Kidney tubule cell (primary cell): ENCODE measurements at regions not wholly inside any gene's neighbourhood (a gene's known extent, or its start where the extent isn't known, plus 50 kb on each side); places are given as distances from the start of the nearest gene placed in this dataset.

Experiments
- DNase-seq: peaks from one replicate; pipeline ENCODE4 v3.0.0-alpha.2; 2018; ENCODE audit warnings: low spot score

DNA sequence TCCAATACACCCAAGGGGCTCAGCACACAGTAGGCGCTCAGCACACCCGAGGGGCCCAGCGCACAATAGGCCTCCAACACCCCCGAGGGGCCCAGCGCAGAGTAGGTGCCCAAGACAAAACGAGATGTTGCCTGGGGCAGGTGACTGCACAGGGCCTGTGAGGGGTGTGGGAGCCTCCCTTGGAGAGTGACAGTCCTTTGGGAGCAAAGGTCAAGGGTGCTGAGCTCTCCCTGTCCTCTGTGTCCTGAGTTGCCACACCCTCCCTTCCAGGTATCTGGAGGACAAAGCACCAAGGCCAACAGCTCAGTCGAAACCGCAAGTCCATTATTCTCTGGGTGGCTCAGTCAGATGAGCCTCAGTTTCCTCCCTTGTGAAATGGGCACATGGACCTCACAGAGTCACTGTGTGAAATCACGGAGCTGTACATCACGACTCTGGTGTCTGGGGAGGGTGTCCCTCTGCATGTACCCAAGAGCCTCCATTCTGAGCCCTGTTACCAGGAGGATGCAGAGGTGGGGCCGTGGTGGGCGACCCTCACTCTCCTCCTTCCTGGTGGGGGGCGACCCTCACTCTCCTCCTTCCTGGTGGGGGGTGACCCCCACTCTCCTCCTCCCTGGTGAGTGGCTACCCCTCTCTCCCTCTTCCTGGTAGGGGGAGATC, 81.3 kb downstream of the FOXL3 start:
- peak; percentile 7 for DNase-seq

DNA sequence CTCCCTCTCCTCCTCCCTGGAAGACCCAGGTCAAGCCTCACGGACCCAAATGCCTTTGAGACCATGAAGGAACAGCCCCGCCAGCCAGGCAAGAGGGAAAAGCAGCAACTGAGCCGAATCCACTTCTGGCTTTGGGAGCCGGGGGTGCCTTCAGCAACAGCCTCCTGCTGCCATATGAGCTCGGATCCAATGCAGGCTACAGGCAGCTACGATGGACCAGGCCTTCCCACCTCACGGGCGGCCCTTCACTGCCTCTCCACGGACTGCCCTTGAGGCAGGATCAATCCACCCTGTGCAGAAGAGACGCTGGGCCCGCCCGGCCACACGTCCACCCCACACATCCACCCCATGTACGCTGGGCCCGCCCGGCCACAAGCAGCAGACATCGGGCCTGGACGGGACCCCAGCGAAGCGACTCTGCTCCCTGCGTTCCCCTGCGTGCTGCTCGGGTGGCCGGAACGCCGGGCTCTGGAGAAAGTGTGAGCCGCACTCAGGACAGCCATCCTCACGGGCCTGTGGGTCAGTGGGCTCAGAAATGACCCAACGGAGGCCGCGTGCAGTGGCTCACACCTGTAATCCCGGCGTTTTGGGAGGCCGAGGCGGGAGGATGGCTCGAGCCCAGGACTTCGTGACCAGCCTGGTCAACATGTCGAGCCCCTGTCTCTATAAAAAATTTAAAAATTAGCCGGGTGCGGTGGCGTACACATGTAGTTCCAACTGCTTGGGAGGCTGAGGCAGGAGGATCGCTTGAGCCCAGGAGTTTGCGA, 82.0 kb downstream of the FOXL3 start:
- no peak for DNase-seq

DNA sequence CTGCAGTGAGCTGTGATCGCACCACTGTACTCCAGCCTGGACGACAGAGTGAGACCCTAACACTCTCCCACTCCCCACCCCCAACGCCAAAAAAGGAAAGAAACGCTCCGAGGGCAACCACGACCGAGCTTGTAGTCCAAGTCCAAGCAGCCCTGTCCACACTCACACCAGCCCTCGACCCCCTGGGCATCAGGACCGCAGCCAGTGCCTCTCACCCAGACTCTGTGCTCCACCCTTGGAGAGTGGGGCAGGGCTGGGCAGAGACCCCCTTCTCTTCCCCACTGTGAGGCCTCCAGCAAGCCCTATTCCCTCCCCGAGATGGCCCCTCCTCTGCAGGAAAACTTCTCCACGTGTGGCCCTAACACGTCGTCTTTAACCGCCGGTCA, 82.6 kb downstream of the FOXL3 start:
- DNase-seq: no peak

DNA sequence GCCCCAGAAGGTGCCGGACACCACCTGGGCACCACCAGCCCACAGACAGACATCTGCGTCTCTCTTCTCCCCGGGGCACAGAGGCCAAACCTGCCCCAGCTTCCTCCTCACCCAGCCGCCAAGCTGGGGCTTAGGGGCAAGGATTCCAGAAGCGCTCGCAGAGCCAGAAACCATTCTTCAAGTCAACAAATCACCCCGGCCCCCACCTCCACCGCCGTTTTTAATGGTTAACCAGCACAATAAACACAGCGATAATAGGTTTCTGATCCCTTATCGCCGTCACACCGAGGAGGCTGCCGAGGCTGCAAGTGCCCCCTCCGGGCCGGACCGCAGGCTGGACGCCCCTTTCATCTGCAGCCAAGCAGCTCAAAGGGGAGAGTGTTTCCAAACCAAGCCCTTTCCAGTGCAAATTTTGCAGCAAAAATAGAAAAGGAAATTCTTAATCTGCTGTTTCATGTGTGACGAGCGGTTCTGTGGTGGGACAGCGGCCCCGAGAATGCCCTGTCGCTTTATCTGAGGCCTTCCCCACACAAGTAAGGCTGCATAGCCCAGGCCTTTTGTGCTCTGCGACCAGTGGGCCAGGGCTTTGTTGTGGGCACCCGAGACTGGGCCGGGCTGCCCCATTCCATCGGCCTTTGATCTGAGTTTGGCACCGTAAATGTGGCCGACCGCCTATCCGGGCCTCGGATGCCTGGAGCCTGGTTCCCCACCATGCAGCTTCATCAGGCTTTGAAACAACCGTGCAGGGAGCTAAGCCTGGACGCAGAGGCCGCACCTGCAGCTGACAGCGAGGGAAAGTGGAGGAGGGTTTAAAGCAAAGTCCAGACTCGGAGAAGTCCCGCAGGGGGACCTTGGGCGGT, 83.2 kb downstream of the FOXL3 start:
- no peak for DNase-seq

DNA sequence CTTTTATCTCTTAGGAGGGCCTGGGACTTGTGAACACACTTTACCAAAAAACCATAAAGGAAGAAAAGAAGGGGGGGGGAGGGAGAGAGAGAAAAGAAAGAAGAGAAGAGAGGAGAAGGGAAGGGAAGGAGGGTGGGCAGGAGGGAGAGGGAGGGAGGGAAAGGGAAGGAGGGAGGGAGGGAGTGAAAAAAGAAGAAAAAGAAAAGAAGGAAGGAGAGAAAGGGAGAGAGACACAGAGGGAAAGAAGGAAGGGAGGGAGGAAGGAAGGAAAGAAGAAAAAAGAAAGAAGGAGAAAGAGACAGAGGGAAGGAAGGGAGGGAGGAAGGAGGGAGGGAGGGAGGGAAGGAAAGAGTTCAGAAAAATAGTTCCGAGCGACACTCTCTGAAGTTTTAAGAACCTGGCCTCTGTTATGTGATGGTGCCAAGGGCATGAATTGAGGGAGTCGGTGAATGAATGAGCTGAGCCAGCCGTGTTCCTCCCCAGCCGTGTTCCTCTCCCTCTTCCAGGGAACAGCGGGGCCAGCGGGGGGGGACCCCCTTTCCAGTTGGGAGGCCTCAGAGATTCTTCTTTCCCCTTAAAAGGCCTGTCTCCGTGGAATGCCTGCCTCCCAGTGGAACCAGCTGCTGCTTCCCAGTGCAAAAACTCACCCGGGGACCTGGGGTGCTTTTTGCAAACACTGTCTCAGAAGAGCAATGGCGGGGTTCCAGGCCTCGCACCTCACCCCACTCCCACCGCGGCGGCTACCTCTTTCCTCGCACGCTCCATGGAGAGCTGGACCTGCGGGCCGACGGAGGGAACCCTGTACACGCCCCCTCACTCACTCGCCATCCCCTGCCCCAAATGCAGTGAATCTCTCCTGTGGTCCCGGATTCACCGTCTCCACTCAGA, 84.1 kb downstream of the FOXL3 start:
- no peak for DNase-seq

DNA sequence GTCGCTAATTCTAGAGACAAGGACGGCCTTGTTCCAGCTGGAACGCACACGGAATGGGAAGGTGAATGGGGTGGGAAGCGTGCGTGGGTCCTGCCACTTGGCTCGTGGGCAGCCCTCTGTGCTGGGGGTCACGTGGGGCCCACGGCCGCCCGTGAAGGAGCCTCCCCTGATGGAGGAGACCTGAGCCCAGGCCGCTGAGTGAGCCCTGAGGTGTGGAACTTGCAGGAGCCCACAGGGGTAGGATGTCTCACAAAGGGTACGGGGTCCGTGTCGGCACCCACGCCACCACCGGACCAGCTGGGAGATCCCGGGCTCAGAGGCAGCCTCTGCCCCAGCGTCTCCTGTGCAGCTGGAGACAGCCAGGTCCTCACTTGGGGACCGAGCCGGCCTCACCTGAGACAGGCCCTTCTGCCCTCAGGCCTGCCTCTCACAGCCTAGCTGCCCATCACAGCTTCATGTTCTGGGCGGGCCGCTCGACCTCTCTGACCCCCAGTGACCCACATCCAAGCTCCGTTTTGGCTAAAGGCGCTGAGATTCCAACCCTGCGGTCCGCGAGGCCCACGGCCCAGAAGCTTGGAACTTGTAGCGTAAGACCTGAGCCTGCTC, 84.8 kb downstream of the FOXL3 start:
- DNase-seq: no peak

DNA sequence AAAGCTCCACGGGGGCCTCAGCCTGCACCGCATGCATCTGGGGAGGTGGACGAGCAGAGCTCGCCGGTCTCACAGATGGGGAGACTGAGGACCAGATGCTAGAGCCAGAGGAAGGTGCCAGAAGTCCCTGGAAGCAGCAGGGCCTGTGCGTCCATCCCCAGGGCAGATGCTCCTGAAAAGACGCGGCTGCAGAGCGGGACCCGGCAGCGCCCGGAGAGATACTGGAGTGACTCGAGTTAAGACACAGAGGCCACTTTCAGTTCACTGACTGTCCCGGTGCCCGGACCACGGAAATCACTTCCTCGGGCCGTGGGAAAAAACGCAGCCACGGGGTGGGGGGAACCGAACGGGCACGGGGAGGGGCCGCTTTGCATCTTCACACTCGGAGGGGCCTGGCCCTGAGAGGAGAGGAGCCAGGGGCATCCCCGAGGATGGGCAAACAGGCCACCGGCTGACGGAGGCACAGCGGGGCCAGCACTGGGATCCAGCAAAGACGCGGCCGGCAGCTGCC, 85.4 kb downstream of the FOXL3 start:
- DNase-seq: no peak

DNA sequence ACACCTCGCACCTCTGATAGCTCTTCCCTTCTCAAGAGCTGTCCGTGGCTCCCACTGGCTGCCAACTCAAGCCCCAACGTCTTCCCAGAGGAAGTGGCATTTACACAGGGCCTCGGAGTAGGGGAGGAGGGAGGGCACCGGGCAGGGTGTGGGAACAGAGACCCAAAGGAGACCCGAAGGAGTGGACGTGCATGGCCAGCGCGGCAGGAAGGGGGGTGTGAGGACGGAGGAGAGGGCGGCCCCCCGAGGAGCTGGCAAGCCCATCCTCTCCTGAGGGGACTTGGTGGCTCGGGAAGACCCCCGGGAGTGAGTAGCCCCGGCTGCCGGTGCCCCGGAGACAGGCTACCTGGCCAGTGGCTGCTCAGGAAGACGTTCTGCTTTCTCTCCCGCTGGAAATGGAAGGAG, 85.9 kb downstream of the FOXL3 start:
- no peak for DNase-seq

DNA sequence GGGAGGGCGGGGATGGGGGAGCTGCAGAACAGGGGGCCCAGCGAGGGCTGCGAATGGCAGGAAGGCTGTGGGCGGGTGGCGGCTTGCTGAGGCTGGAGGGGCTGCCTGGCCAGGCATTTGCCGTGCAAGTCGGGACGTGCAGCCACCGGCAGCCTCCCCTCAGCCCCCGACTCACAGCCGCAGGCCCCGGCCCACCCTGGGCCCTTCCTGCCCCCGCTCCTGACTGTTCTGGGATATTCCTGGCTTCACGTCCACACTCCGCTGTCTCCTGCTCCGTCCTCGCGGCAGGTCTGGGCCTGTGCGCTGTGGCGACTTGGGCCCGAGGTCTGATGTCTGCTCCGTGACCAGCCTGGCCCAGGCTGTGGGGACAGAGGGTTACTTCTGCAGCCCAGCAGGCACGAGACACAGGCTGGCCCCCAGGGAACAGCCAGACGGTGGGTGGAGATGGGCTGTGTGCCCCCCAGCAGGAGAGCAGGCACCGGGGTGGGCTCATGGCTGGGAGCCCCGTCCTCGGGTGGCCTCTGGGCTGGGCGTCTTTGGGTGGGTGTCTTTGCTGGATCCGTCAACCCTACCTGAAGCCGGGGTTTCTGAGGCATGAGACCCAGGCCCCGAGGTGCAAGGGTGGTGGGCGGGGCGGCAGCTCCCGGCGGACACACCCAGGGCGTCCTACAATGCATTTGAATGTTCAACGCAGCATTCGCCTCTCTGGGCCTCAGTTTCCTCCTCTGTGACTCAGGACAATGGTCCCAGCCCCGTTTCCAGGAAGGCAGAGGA, 86.5 kb downstream of the FOXL3 start:
- DNase-seq: no peak

DNA sequence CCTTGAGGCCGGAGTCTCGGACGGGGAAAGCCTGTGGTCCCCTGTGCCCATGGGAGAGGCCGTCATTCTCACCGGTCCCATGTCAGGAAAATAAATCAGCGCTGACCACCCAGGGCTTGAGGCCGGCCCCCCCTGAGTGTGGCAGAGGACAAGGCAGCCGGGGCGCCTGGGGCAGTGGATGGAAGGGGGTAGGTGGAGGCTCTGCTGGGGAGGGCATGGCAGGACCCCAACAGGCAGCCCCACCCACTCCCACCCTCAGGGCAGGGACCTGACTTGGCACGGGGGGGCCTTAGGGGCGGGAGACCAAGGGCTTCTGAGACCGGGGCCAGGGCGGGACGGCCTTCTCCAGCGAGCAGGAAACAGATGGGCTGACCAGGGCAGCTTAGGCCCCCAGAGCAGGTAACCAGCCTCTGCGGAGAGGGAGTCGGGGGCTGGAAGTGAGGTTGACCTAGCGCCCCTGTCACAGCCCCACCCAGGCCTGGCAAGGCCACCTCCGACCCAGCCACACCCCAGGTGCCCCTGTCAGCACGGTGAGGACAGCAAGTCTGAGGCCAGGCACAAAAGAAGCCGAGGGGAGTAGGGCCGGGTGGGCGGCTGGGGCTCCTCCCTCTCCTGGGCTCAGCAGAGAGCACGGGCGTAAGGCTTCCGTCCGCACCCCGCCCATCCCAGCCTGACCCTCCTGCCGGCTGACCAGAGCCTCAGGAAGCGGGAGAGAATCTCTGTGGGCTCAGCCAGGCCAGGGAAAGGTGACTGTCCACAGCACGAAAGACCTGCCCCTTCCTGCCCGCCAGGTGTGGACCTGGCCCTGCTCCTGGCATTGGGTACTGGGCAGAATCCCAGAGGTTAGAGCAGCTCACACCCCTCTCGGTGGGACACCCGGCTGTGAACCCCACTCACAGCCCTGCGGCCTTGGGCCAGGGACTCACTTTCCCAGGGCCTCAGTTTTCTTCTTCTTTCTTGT, 87.4 kb downstream of the FOXL3 start:
- DNase-seq: no peak

DNA sequence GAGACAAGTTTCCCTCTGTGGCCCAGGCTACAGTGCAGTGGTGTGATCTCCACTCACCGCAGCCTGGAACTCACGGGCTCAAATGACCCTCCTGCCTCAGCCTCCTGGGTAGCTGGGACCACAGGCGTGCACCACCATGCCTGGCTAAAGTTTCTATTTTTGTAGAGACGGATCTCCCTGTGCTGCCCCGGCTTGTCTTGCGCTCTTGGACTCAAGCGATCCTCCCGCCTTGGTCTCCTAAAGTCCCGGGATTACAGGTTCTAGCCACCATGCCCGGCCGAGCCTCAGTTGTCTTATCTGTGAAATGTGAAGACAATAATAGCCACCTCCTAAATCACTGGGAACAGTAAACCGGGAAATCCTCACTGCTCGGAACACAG, 88.1 kb downstream of the FOXL3 start:
- DNase-seq: no peak

DNA sequence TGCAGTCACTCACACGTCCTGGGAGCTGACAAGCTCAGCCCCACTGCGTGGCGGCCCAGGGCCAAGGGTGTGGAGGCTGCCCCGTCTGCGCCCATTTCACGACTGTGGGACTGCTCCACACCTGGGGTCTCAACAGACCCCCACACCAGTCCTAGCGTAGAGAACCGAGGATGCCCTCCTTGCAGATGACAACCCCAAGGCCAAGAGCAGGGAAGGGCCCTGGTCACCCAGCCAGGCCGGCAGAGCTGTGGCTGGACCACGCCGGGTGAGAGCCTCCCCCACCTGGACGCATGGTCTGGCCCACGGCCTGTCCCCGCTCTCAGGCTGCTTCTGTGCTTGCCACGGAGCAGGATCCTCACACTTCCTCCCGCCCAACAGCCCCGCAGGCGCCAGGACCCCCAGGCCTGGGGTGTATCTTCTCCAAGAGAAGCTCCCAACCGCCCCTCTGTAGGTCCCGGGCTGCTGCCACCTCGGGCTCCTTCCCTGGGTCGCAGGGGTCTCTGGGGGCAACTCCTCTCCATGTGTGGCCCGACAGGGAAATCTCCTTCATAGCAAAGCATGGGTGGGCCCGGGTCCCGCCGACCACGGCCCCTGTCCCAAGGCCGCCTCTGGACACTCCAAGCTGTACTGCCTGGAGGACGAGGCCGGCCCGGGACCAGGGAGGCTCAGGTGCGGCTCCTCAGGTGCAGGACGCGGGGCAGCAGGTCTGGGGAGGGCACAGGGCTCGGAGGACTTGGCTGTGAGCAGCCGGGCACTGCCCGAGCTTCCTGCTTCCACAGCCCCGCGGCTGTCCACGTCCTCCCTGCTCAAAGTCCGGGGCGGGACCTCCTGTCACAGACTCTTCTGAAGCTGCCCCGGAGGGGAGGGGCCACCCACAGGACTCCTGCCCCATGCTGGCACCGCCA, 88.8 kb downstream of the FOXL3 start:
- peak; percentile 65 for DNase-seq

DNA sequence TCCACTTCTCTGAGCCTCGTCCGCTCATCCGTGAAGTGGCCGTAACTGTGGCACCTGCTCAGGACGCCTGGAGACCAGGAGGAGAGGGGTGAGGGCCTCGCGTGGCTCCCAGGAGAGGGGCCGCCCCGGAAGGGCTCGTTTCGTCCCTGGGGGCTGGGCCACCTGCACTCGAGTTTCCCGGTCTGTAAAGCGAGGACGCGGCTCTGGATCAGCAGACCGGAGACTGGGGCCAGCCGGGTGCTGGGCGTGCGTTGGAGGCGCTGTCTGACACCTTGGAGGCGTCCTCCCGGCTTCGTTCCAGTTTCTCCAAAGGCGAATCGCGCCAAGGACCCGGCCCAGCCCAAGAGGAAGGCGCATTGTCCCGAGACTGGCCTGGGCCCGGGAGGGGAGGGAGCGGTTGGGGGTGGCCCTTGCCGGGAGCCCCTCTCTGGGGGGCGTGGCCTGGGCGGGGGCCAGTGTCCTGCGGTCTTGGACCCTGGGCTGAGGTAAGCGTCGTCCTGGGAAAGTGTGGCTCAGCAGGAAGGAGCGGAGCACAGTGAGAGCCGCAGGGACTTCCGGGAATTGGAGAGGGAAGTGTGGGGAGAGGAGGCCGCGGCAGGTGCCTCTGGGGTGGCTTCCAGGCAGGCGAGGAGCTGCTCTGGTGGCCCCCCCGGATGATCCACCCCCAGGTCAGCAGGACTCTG, 89.6 kb downstream of the FOXL3 start:
- DNase-seq: peak; percentile 14

DNA sequence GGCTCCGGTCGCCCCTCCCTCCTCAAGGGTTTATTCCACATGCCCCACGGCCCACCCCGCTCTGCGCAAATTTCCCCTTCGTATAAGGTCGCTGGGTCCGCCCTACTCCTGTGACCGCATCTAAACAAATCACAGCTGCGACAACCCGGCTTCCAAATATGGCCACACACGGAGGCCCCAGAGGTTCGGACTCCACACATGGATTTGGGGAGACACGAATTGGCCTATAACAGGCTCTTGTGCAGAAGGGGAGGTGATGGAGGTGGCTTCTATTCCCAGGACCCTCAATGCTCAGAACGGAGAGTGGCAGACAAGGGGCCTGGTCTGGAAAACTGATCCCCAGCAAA, 90.1 kb downstream of the FOXL3 start:
- DNase-seq: no peak

DNA sequence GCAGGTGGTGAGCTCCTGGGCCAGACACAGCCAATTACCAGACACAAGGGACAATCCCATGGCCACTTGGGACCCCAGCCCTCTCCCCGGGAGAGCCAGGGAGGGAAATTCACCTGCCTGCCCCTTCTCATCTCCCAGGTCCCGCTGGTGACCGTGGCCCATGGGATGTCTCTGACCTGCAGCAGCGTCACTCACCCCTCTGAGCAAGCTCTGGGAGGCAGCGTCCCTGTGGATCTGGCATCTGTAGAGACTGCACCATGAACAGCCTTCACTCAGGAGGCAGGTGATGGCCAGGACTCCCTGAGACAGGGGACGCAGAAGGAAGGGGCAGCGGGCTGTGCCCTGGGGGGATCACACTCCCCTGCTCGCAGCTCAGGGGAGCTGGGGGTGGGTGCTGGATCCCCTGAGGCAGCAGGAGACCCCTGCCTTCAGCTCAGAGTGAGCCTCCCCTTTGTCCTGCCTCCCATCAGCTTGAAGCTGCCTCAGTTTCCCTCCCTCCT, 90.8 kb downstream of the FOXL3 start:
- DNase-seq: no peak

DNA sequence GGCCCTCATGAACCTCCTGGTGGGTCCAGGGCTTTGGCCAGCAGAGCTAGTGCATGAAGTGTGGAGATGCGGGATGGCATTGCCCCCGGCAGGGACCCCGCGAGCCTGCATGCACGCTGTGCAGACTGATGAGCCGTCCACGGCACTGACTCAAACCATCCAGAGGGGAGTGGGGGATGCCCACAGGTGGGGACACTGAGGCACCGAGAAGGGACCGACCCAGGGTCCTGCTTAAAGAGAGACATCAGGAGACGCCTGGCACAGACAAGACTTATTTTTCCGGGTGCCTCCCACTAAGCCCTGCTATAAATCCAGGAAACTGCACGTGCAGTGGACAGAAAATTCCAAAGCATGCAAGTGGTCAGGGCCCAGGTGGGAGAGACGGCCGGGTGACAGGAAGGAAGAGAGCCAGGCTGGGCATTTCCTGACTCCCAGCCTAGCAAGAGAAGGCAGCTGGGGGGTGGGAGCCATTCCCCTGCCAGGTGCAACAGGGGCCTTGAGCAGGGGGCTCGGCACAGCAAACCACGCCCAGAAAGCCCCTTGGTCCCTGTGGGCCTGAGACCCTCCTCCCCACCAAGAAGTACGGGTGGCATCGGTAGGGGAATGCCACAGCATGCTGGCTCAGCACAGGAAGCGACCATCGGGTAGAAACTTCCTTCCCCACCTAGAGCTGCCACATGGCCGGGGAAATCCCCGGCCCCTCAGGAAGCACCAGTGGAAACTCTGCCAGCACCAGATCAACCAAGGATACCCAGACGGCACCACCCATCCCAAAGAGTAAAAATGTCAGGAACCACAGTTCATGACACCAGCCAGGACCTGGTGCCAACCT, 91.5 kb downstream of the FOXL3 start:
- DNase-seq: no peak

DNA sequence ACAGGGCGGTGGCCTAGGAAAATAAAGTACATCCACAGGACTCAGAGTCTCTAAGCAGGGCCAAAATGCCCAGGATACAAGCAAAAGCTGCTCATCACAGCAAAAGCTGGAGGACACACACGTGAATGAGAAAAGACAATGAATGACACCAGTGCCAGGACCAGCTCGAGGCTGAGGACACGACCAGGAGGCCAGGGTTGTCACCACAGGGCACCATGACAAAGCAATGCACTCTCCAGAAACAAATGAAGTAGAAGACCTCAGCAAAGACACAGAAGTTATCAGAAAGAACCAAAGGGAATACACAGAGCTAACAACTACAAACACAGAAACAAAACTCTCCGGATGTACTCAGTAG, 92.1 kb downstream of the FOXL3 start:
- no peak for DNase-seq
